Osteoblast (primary cell): ENCODE measurements at regions not wholly inside any gene's neighbourhood (a gene's known extent, or its start where the extent isn't known, plus 50 kb on each side); places are given as distances from the start of the nearest gene placed in this dataset.

Experiments
- DNase-seq: peaks from one replicate; pipeline ENCODE4 v3.0.0; 2011; ENCODE audit warnings: low spot score, mixed read lengths; ENCODE audit not compliant: insufficient read length; ENCODE audit errors: missing footprints
- H2AFZ ChIP-seq: 2 replicates; pipeline ENCODE4 v1.6.0; 2011; ENCODE audit warnings: mild to moderate bottlenecking, low read length
- H3K27ac ChIP-seq: 2 replicates; pipeline ENCODE4 v1.5.1; 2011; ENCODE audit warnings: mild to moderate bottlenecking, low read depth, low read length, moderate library complexity
- H3K27me3 ChIP-seq: 2 replicates; pipeline ENCODE4 v1.6.0; 2012; ENCODE audit warnings: mild to moderate bottlenecking, control low read depth, inconsistent platforms, low read length, moderate library complexity; ENCODE audit not compliant: insufficient read depth
- H3K36me3 ChIP-seq: 2 replicates; pipeline ENCODE4 v1.5.1; 2011; ENCODE audit warnings: mild to moderate bottlenecking, low read length, control low read depth, moderate library complexity; ENCODE audit not compliant: insufficient read depth
- H3K4me1 ChIP-seq: 2 replicates; pipeline ENCODE4 v1.5.1; 2011; ENCODE audit warnings: mild to moderate bottlenecking, low read length, control low read depth, moderate library complexity; ENCODE audit not compliant: insufficient read depth
- H3K4me2 ChIP-seq: 2 replicates; pipeline ENCODE4 v1.6.0; 2011; ENCODE audit warnings: mild to moderate bottlenecking, low read length; ENCODE audit not compliant: insufficient read depth
- H3K4me3 ChIP-seq: fragments of 200-600 bp; sonication (generic); 3 replicates; pipeline ENCODE4 v1.5.1; 2012; ENCODE audit warnings: mild to moderate bottlenecking, low read length, inconsistent platforms; ENCODE audit not compliant: insufficient read depth
- H3K79me2 ChIP-seq: 2 replicates; pipeline ENCODE4 v1.6.0; 2012; ENCODE audit warnings: mild to moderate bottlenecking, low read length, control low read depth, inconsistent platforms; ENCODE audit not compliant: insufficient read depth
- H3K9me3 ChIP-seq: 2 replicates; pipeline ENCODE4 v1.5.1; 2011; ENCODE audit warnings: low read depth, low read length, control low read depth
- H4K20me1 ChIP-seq: 2 replicates; pipeline ENCODE4 v1.6.0; 2012; ENCODE audit warnings: mild to moderate bottlenecking, low read length, control low read depth; ENCODE audit not compliant: insufficient read depth
- CTCF ChIP-seq: IDR thresholded peaks from 2 replicates; pipeline ENCODE4 v1.5.1; 2011; ENCODE audit warnings: mild to moderate bottlenecking, low read depth, low read length, moderate library complexity; ENCODE audit errors: extremely low read depth

GRCh38 chr5:174801798-174802197 lies 77.4 kb downstream of the MSX2 start:
- no peak overlapping the region for H2AFZ ChIP-seq
- H3K4me1 ChIP-seq, result no peaks in the 10 kb centered on the region
- no peaks in the 10 kb centered on the region for H3K9me3 ChIP-seq
- no peaks in the 10 kb centered on the region for H4K20me1 ChIP-seq
- no peak for DNase-seq
- no peaks in the 10 kb centered on the region for H3K36me3 ChIP-seq
- no peak for TF ChIP-seq CTCF
- H3K27ac ChIP-seq, result no peak overlapping the region
- H3K4me2 ChIP-seq, result no peak overlapping the region
- no peaks in the 10 kb centered on the region for H3K27me3 ChIP-seq
- H3K4me3 ChIP-seq, result no peak overlapping the region
- no peaks in the 10 kb centered on the region for H3K79me2 ChIP-seq

GRCh38 chr5:174800435-174800834 lies 76.1 kb downstream of the MSX2 start:
- Histone ChIP-seq H3K79me2 (no peaks in the 10 kb centered on the region), H3K9me3 (no peaks in the 10 kb centered on the region), H3K4me1 (no peaks in the 10 kb centered on the region), H3K4me2 (no peak overlapping the region), H3K4me3 (no peak overlapping the region), H2AFZ (no peak overlapping the region), H4K20me1 (no peaks in the 10 kb centered on the region), H3K36me3 (no peaks in the 10 kb centered on the region), H3K27ac (no peak overlapping the region), H3K27me3 (no peaks in the 10 kb centered on the region)
- no peak for TF ChIP-seq CTCF
- DNase-seq, result no peak

GRCh38 chr5:174799121-174799520 lies 74.7 kb downstream of the MSX2 start:
- H3K27ac ChIP-seq, result no peak overlapping the region
- H3K79me2 ChIP-seq, result no peaks in the 10 kb centered on the region
- DNase-seq, result no peak

GRCh38 chr5:174798551-174798951 lies 74.2 kb downstream of the MSX2 start:
- H2AFZ ChIP-seq, result no peak overlapping the region
- H3K27me3 ChIP-seq, result no peaks in the 10 kb centered on the region
- TF ChIP-seq CTCF, result no peak
- H4K20me1 ChIP-seq, result no peaks in the 10 kb centered on the region
- H3K79me2 ChIP-seq, result no peaks in the 10 kb centered on the region
- no peak overlapping the region for H3K27ac ChIP-seq
- no peak overlapping the region for H3K4me3 ChIP-seq
- no peaks in the 10 kb centered on the region for H3K4me1 ChIP-seq
- no peak for DNase-seq
- H3K36me3 ChIP-seq, result no peaks in the 10 kb centered on the region
- H3K4me2 ChIP-seq, result no peak overlapping the region
- H3K9me3 ChIP-seq, result no peaks in the 10 kb centered on the region

More at GRCh38 chr5:174799121-174799520, 74.7 kb downstream of the MSX2 start:
- H3K9me3 ChIP-seq, result no peaks in the 10 kb centered on the region
- no peak overlapping the region for H2AFZ ChIP-seq
- H3K4me2 ChIP-seq, result no peak overlapping the region
- H3K4me1 ChIP-seq, result no peaks in the 10 kb centered on the region
- H3K36me3 ChIP-seq, result no peaks in the 10 kb centered on the region
- no peaks in the 10 kb centered on the region for H3K27me3 ChIP-seq
- no peaks in the 10 kb centered on the region for H4K20me1 ChIP-seq
- H3K4me3 ChIP-seq, result no peak overlapping the region
- no peak for TF ChIP-seq CTCF
